Right lobe of liver (tissue), 4 donors: ENCODE measurements at regions not wholly inside any gene's neighbourhood (a gene's known extent, or its start where the extent isn't known, plus 50 kb on each side); places are given as distances from the start of the nearest gene placed in this dataset.

Source experiments
- CTCF ChIP-seq, 4 donors: fragments of 200-600 bp in 3 of 4; fragments of 450-650 bp in 1 of 4; IDR thresholded peaks; one replicate each; pipeline versions ENCODE4 v1.5.1 to v1.8.0; 2016 to 2022; ENCODE audit warnings: antibody characterized with exemption in 4 of 4, mild to moderate bottlenecking in 2 of 4
- POLR2A ChIP-seq: fragments of 450-650 bp; IDR thresholded peaks from one replicate; pipeline ENCODE4 v1.6.1; 2017; ENCODE audit warnings: antibody characterized with exemption, mild to moderate bottlenecking
- donor health status: DM: no; HTN: no; CAD: no.
- donor health status: DM: no; HTN: no; CAD: no.
- donor health status: DM: no; HTN: yes; CAD: no.

DNA sequence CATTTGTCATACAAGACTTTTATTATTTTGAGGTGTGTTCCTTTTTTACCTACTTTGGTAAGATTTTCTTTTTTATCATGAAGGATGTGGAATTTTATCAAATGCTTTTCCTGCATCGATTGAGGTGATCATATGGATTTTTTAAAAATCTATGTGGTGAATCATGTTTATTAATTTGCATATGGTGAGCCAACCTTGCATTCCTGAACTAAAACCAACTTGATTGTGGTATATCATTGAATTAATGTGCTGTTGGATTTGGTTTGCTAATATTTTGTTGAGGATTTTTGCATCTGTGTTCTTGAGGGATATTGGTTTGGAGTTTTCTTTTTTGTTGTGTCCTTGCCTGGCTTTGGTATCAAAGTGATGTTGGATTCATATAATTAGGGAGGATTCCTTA is 848.1 kb upstream of the EYS start:
- TF ChIP-seq CTCF (IDR thresholded peaks at IDR 0.05) (no peak), POLR2A (no peak)
